HepG2 (cell line): ENCODE measurements at regions not wholly inside any gene's neighbourhood (a gene's known extent, or its start where the extent isn't known, plus 50 kb on each side); places are given as distances from the start of the nearest gene placed in this dataset.
A peak's percentile ranks its signal among the peaks of the same experiment; 100 is the strongest.

ENCODE experiments used
- AGO2 ChIP-seq: fragments of 200-400 bp; formaldehyde crosslinking; optimal IDR thresholded peaks from 2 replicates; pipeline ENCODE3; 2017; ENCODE audit warnings: mild to moderate bottlenecking, low read depth, low read length, moderate library complexity
- HES4 ChIP-seq: sonication (generic); formaldehyde crosslinking; IDR thresholded peaks from 2 replicates; pipeline ENCODE4 v1.9.0; 2021; ENCODE audit warnings: mild to moderate bottlenecking, missing genetic modification reagents, borderline replicate concordance
- HNRNPLL ChIP-seq: fragments of 200-400 bp; formaldehyde crosslinking; IDR thresholded peaks from 2 replicates; pipeline ENCODE4 v1.6.1; 2017; ENCODE audit warnings: mild to moderate bottlenecking, low read depth, low read length; ENCODE audit not compliant: poor library complexity, severe bottlenecking
- HOXA9 ChIP-seq: sonication (generic); formaldehyde crosslinking; IDR thresholded peaks from 2 replicates; pipeline ENCODE4 v1.8.1; 2022; ENCODE audit warnings: missing genetic modification reagents, mild to moderate bottlenecking, moderate library complexity, borderline replicate concordance
- MAZ ChIP-seq, 2 experiments: sonication (generic) in 1 of 2; formaldehyde crosslinking in 1 of 2; IDR thresholded peaks; 2 replicates each; pipeline versions ENCODE4 v1.5.0 to v1.6.1; 2012 to 2020; ENCODE audit warnings: low read depth in 2 of 2, mild to moderate bottlenecking in 2 of 2, borderline replicate concordance in 1 of 2, improper control_type of control experiment in 1 of 2, low read length in 1 of 2, missing genetic modification reagents in 1 of 2, moderate library complexity in 1 of 2
- MYC ChIP-seq: sonication (generic); formaldehyde crosslinking; IDR thresholded peaks from 2 replicates; pipeline ENCODE4 v1.9.0; 2021; ENCODE audit warnings: missing genetic modification reagents, borderline replicate concordance
- NFKBIZ ChIP-seq: IDR thresholded peaks from 2 replicates; pipeline ENCODE4 v1.6.1; 2018; ENCODE audit warnings: missing genetic modification reagents, missing compliant biosample characterization
- NFYC ChIP-seq: IDR thresholded peaks from 2 replicates; pipeline ENCODE4 v1.6.1; 2016; ENCODE audit warnings: missing genetic modification reagents, missing compliant biosample characterization
- SAFB2 ChIP-seq: sonication (generic); formaldehyde crosslinking; IDR thresholded peaks from 2 replicates; pipeline ENCODE4 v1.5.1; 2020; ENCODE audit warnings: missing genetic modification reagents, low read depth, mild to moderate bottlenecking, borderline replicate concordance
- SAP130 ChIP-seq: IDR thresholded peaks from 2 replicates; pipeline ENCODE4 v1.6.1; 2016; ENCODE audit warnings: low read depth
- TOPORS ChIP-seq: sonication (generic); formaldehyde crosslinking; IDR thresholded peaks from 2 replicates; pipeline ENCODE4 v1.8.0; 2023; ENCODE audit warnings: mild to moderate bottlenecking, missing genetic modification reagents
- ZNF235 ChIP-seq: sonication (generic); formaldehyde crosslinking; IDR thresholded peaks from 2 replicates; pipeline ENCODE4 v1.8.1; 2023; ENCODE audit warnings: mild to moderate bottlenecking, missing genetic modification reagents, borderline replicate concordance
- ZNF317 ChIP-seq: sonication (generic); formaldehyde crosslinking; IDR thresholded peaks from 2 replicates; pipeline ENCODE4 v1.5.0; 2020; ENCODE audit warnings: mild to moderate bottlenecking, missing genetic modification reagents
- ZNF563 ChIP-seq: sonication (generic); formaldehyde crosslinking; IDR thresholded peaks from 2 replicates; pipeline ENCODE4 v1.8.0; 2022; ENCODE audit warnings: mild to moderate bottlenecking, moderate library complexity, missing genetic modification reagents
- ZNF709 ChIP-seq: sonication (generic); formaldehyde crosslinking; IDR thresholded peaks from 2 replicates; pipeline ENCODE4 v1.5.0; 2020; ENCODE audit warnings: mild to moderate bottlenecking, missing genetic modification reagents
- ZSCAN31 ChIP-seq: sonication (generic); formaldehyde crosslinking; IDR thresholded peaks from 2 replicates; pipeline ENCODE4 v1.5.0; 2020; ENCODE audit warnings: low read depth, mild to moderate bottlenecking, missing genetic modification reagents
- TF ChIP-seq, protein P1 (sequence below): sonication (generic); formaldehyde crosslinking; IDR thresholded peaks from 2 replicates; pipeline ENCODE4 v1.4.0; 2020; ENCODE audit warnings: missing genetic modification reagents, low read depth, mild to moderate bottlenecking, borderline replicate concordance
- TF ChIP-seq, protein P2 (sequence below): sonication (generic); formaldehyde crosslinking; IDR thresholded peaks from 2 replicates; pipeline ENCODE4 v1.8.0; 2022; ENCODE audit warnings: mild to moderate bottlenecking, missing genetic modification reagents, moderate library complexity
- TF ChIP-seq, protein P3 (sequence below): sonication (generic); formaldehyde crosslinking; IDR thresholded peaks from 2 replicates; pipeline ENCODE4 v1.5.1; 2020; ENCODE audit warnings: missing genetic modification reagents, mild to moderate bottlenecking, borderline replicate concordance
- TF ChIP-seq, protein P4 (sequence below): sonication (generic); formaldehyde crosslinking; IDR thresholded peaks from 2 replicates; pipeline ENCODE4 v1.4.0; 2020; ENCODE audit warnings: missing genetic modification reagents, borderline replicate concordance
- TF ChIP-seq, protein P5 (sequence below): sonication (generic); formaldehyde crosslinking; IDR thresholded peaks from 2 replicates; pipeline ENCODE4 v1.9.0; 2022; ENCODE audit warnings: missing genetic modification reagents, mild to moderate bottlenecking, borderline replicate concordance
- TF ChIP-seq, protein P6 (sequence below): IDR thresholded peaks from 2 replicates; pipeline ENCODE4 v1.6.1; 2016; ENCODE audit warnings: low read depth, borderline replicate concordance

DNA sequence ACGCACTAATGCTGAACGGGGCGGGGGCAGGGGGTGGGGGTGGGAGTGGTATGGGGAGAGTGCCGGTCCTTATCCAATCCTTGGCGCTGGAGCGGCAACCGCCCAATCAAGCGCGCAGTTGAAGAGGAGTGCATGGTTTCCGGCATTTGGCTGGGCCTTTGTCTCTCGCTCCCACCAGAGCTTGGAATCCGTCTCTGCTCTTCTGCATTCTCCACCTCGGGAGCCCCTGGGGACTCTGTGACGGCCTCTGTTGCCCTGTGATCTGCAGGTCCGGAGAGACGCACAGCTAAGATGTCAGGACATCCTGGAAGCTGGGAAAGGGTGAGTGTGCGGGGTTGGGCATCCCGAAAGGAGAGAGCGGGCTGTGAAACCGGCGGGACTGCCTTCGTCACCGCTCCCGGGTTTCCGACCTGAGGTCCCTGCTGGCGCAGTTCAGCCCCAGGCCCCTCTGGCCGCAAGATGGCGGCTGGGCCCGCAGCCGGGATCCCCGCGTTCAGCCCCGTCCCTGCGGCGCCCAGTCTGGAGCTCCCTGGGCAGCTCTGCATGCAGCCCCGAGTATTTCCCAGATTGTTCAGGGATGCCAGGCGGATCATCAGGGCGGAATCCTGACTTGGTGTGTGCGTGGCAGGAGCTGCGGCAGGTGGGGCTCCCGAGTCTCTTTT, 53.6 kb upstream of the ZNF254 start (continued):
- TF ChIP-seq, protein P1, sequence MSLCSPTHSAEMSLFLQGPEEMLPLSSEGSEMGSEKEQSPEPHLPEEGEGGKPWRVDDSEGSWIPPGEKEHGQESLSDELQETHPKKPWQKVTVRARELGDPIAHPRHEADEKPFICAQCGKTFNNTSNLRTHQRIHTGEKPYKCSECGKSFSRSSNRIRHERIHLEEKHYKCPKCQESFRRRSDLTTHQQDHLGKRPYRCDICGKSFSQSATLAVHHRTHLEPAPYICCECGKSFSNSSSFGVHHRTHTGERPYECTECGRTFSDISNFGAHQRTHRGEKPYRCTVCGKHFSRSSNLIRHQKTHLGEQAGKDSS (CRISPR knock-in tag), result peak; percentile 54; the same call in 1 of the 2 replicates
- TF ChIP-seq HNRNPLL (peak; percentile 60), AGO2 (peak; percentile 72), MAZ (IDR thresholded peaks at IDR 0.05; ENCODE audit: borderline replicate concordance, low read depth, low read length) (peak; percentile 66; the same call in 1 of the 2 replicates), MAZ (CRISPR knock-in tag; IDR thresholded peaks at IDR 0.05; ENCODE audit: low read depth) (no peak), SAP130 (CRISPR knock-in tag) (peak; percentile 78), ZNF563 (peak; percentile 63; the same call in 1 of the 2 replicates), NFKBIZ (CRISPR knock-in tag) (no peak), ZSCAN31 (CRISPR knock-in tag) (peak; percentile 50; the same call in 1 of the 2 replicates), SAFB2 (0 out of 2 replicates have a peak, but pooled peaks have one; percentile 38), ZNF709 (CRISPR knock-in tag) (peak; percentile 67; the same call in 1 of the 2 replicates), HES4 (CRISPR knock-in tag) (peak; percentile 25; the same call in 1 of the 2 replicates), HOXA9 (CRISPR knock-in tag) (no peak), ZNF317 (peak; percentile 44; the same call in 1 of the 2 replicates), TOPORS (CRISPR knock-in tag) (0 out of 2 replicates have a peak, but pooled peaks have one; percentile 42), MYC (CRISPR knock-in tag) (peak; percentile 41; the same call in 1 of the 2 replicates), NFYC (peak; percentile 73), ZNF235 (0 out of 2 replicates have a peak, but pooled peaks have one; percentile 35)
- TF ChIP-seq, protein P2, sequence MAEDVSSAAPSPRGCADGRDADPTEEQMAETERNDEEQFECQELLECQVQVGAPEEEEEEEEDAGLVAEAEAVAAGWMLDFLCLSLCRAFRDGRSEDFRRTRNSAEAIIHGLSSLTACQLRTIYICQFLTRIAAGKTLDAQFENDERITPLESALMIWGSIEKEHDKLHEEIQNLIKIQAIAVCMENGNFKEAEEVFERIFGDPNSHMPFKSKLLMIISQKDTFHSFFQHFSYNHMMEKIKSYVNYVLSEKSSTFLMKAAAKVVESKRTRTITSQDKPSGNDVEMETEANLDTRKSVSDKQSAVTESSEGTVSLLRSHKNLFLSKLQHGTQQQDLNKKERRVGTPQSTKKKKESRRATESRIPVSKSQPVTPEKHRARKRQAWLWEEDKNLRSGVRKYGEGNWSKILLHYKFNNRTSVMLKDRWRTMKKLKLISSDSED (CRISPR knock-in tag), result 0 out of 2 replicates have a peak, but pooled peaks have one; percentile 40
- TF ChIP-seq, protein P3, sequence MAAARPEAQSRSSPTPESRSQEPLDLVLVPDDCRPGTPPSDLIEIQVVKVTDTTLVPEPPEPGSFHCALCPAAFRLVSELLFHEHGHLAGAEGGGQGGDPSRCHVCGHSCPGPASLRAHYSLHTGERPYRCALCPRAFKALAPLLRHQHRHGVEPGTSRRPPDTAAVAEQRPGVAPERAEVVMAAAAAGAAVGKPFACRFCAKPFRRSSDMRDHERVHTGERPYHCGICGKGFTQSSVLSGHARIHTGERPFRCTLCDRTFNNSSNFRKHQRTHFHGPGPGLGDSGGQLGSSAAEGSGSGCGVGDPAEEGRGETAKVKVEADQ (CRISPR knock-in tag), result 0 out of 2 replicates have a peak, but pooled peaks have one; percentile 50
- TF ChIP-seq, protein P4, sequence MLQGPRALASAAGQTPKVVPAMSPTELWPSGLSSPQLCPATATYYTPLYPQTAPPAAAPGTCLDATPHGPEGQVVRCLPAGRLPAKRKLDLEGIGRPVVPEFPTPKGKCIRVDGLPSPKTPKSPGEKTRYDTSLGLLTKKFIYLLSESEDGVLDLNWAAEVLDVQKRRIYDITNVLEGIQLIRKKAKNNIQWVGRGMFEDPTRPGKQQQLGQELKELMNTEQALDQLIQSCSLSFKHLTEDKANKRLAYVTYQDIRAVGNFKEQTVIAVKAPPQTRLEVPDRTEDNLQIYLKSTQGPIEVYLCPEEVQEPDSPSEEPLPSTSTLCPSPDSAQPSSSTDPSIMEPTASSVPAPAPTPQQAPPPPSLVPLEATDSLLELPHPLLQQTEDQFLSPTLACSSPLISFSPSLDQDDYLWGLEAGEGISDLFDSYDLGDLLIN, result no peak
- TF ChIP-seq, protein P5, sequence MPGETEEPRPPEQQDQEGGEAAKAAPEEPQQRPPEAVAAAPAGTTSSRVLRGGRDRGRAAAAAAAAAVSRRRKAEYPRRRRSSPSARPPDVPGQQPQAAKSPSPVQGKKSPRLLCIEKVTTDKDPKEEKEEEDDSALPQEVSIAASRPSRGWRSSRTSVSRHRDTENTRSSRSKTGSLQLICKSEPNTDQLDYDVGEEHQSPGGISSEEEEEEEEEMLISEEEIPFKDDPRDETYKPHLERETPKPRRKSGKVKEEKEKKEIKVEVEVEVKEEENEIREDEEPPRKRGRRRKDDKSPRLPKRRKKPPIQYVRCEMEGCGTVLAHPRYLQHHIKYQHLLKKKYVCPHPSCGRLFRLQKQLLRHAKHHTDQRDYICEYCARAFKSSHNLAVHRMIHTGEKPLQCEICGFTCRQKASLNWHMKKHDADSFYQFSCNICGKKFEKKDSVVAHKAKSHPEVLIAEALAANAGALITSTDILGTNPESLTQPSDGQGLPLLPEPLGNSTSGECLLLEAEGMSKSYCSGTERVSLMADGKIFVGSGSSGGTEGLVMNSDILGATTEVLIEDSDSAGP, result peak; percentile 62
- TF ChIP-seq, protein P6, sequence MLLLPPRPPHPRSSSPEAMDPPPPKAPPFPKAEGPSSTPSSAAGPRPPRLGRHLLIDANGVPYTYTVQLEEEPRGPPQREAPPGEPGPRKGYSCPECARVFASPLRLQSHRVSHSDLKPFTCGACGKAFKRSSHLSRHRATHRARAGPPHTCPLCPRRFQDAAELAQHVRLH (CRISPR knock-in tag), result peak; percentile 19; the same call in 1 of the 2 replicates
